H1 (cell line): ENCODE measurements at regions not wholly inside any gene's neighbourhood (a gene's known extent, or its start where the extent isn't known, plus 50 kb on each side); places are given as distances from the start of the nearest gene placed in this dataset.

Source experiments
- CTCF ChIA-PET: fragments of 300-600 bp; sonication (Branson Sonifier 250); formaldehyde crosslinking; loops from one replicate; lab custom pipeline; 2021; ENCODE audit not compliant: partially characterized antibody; lab: Charles Lee
- POLR2A ChIA-PET: fragments of 300-600 bp; sonication (Branson Sonifier 250); formaldehyde crosslinking; loops from one replicate; lab custom pipeline; 2021; ENCODE audit warnings: inconsistent platforms; ENCODE audit not compliant: partially characterized antibody; lab: Charles Lee
- DNase-seq, 2 experiments: peaks; one replicate each; pipeline versions ENCODE4 v3.0.0 to v3.0.0-alpha.2; 2010 to 2022; ENCODE audit warnings: low spot score in 2 of 2, low read depth in 1 of 2, mixed read lengths in 1 of 2
- FAIRE-seq: peaks from 2 replicates; lab custom pipeline; 2011; peaks lifted over from hg19 to GRCh38; lab: Jason Lieb, UNC
- H2AFZ ChIP-seq: 2 replicates; pipeline ENCODE4 v1.8.1; 2012; ENCODE audit warnings: low read length, inconsistent platforms
- H2AK5ac ChIP-seq: 2 replicates; pipeline ENCODE4 v1.6.1; 2013; ENCODE audit warnings: low read depth, low read length
- H2BK120ac ChIP-seq: replicated peaks from 2 replicates; pipeline ENCODE3; 2013; ENCODE audit warnings: low read depth, low read length, inconsistent platforms
- H2BK12ac ChIP-seq: 2 replicates; pipeline ENCODE4 v1.6.1; 2013; ENCODE audit warnings: low read depth, low read length
- H2BK15ac ChIP-seq: 2 replicates; pipeline ENCODE4 v1.6.1; 2013; ENCODE audit warnings: low read length
- H2BK20ac ChIP-seq: 2 replicates; pipeline ENCODE4 v1.6.1; 2013; ENCODE audit warnings: low read length
- H2BK5ac ChIP-seq: 2 replicates; pipeline ENCODE4 v1.6.1; 2013; ENCODE audit warnings: low read depth, low read length
- H3K14ac ChIP-seq: 2 replicates; pipeline ENCODE4 v1.6.1; 2013; ENCODE audit warnings: inconsistent platforms; ENCODE audit not compliant: insufficient read length
- H3K18ac ChIP-seq: 2 replicates; pipeline ENCODE4 v1.6.1; 2013; ENCODE audit warnings: low read length; ENCODE audit errors: extremely low read depth
- H3K23ac ChIP-seq: 2 replicates; pipeline ENCODE4 v1.6.1; 2013; ENCODE audit warnings: inconsistent platforms; ENCODE audit not compliant: insufficient read length
- H3K23me2 ChIP-seq: 2 replicates; pipeline ENCODE4 v1.6.1; 2013; ENCODE audit warnings: low read depth, low read length
- H3K27ac ChIP-seq: 2 replicates; pipeline ENCODE4 v1.6.1; 2011; ENCODE audit warnings: low read depth, low read length, inconsistent platforms
- H3K27me3 ChIP-seq, 4 experiments: replicated peaks in 1 of 4; 1 replicate in 1 of 4; 2 replicates in 3 of 4; pipeline versions ENCODE4 v1.6.1 to v1.8.1; 2011 to 2013; ENCODE audit warnings: low read length in 3 of 4, mild to moderate bottlenecking in 3 of 4, inconsistent platforms in 2 of 4, mixed read lengths in 2 of 4, moderate library complexity in 1 of 4; ENCODE audit not compliant: control insufficient read depth in 3 of 4, insufficient read depth in 3 of 4; ENCODE audit errors: extremely low read depth in 1 of 4
- H3K36me3 ChIP-seq, 4 experiments: 2 replicates each; pipeline versions ENCODE4 v1.6.1 to v1.8.1; 2011 to 2013; ENCODE audit warnings: mild to moderate bottlenecking in 4 of 4, low read length in 3 of 4, moderate library complexity in 2 of 4, control low read depth in 1 of 4, inconsistent platforms in 1 of 4; ENCODE audit not compliant: insufficient read depth in 4 of 4, control insufficient read depth in 2 of 4
- H3K4ac ChIP-seq: replicated peaks from 2 replicates; pipeline ENCODE3; 2013; ENCODE audit warnings: low read length, low read depth, mixed read lengths, inconsistent platforms; ENCODE audit not compliant: insufficient read length
- H3K4me1 ChIP-seq, 4 experiments: replicated peaks in 1 of 4; 1 replicate in 1 of 4; 2 replicates in 3 of 4; pipeline versions ENCODE4 v1.6.1 to v1.8.1; 2011 to 2013; ENCODE audit warnings: low read length in 3 of 4, inconsistent platforms in 2 of 4, mixed read lengths in 1 of 4; ENCODE audit not compliant: insufficient read depth in 4 of 4, control insufficient read depth in 3 of 4
- H3K4me2 ChIP-seq, 2 experiments: 2 replicates each; pipeline versions ENCODE4 v1.6.1 to v1.8.1; 2011 to 2013; ENCODE audit warnings: low read depth in 2 of 2, low read length in 2 of 2, control low read depth in 1 of 2, inconsistent platforms in 1 of 2, mild to moderate bottlenecking in 1 of 2; ENCODE audit not compliant: insufficient read depth in 1 of 2
- H3K4me3 ChIP-seq, 4 experiments: fragments of 200-600, 300-600 bp in 1 of 4; sonication (generic), shearing (Covaris generic), sonication (Bioruptor Twin) in 1 of 4; 2 replicates each; pipeline versions ENCODE4 v1.5.1 to v1.8.1; 2011 to 2016; ENCODE audit warnings: low read length in 4 of 4, low read depth in 3 of 4, control low read depth in 2 of 4, inconsistent platforms in 2 of 4, mild to moderate bottlenecking in 2 of 4, mixed read lengths in 1 of 4, moderate library complexity in 1 of 4; ENCODE audit not compliant: insufficient read depth in 2 of 4; ENCODE audit errors: extremely low read depth in 1 of 4
- H3K56ac ChIP-seq: replicated peaks from 2 replicates; pipeline ENCODE3; 2013; ENCODE audit warnings: low read depth, mild to moderate bottlenecking, mixed read lengths, low read length, inconsistent platforms; ENCODE audit not compliant: insufficient read length
- H3K79me1 ChIP-seq: 2 replicates; pipeline ENCODE4 v1.6.1; 2013; ENCODE audit warnings: low read depth, low read length, control low read depth
- H3K79me2 ChIP-seq, 2 experiments: 2 replicates each; pipeline versions ENCODE4 v1.6.1 to v1.8.1; 2012 to 2013; ENCODE audit warnings: low read length in 2 of 2, mild to moderate bottlenecking in 2 of 2, inconsistent platforms in 1 of 2; ENCODE audit not compliant: insufficient read depth in 2 of 2, control insufficient read depth in 1 of 2
- H3K9ac ChIP-seq, 4 experiments: replicated peaks in 1 of 4; 1 replicate in 1 of 4; 2 replicates in 3 of 4; pipeline versions ENCODE4 v1.6.1 to v1.8.1; 2011 to 2013; ENCODE audit warnings: low read depth in 3 of 4, low read length in 3 of 4, control low read depth in 2 of 4, mild to moderate bottlenecking in 2 of 4, moderate library complexity in 2 of 4, inconsistent platforms in 1 of 4; ENCODE audit errors: extremely low read depth in 1 of 4
- H3K9me3 ChIP-seq, 2 experiments: 2 replicates each; pipeline versions ENCODE4 v1.6.1 to v1.8.1; 2012 to 2013; ENCODE audit warnings: mild to moderate bottlenecking in 2 of 2, moderate library complexity in 2 of 2, control low read depth in 1 of 2, inconsistent platforms in 1 of 2, low read depth in 1 of 2, low read length in 1 of 2, mixed read lengths in 1 of 2; ENCODE audit not compliant: insufficient read depth in 2 of 2
- H4K20me1 ChIP-seq, 2 experiments: replicated peaks in 1 of 2; 2 replicates each; pipeline versions ENCODE3 to v1.8.1; 2011 to 2013; ENCODE audit warnings: inconsistent platforms in 2 of 2, low read length in 2 of 2, mild to moderate bottlenecking in 1 of 2; ENCODE audit not compliant: insufficient read depth in 2 of 2, control insufficient read depth in 1 of 2
- H4K5ac ChIP-seq: 2 replicates; pipeline ENCODE4 v1.6.1; 2013; ENCODE audit warnings: low read length, low read depth, mixed read lengths, inconsistent platforms; ENCODE audit not compliant: insufficient read length
- H4K8ac ChIP-seq: 2 replicates; pipeline ENCODE4 v1.8.0; 2013; ENCODE audit warnings: mild to moderate bottlenecking, moderate library complexity, low read length, inconsistent platforms; ENCODE audit not compliant: insufficient read depth; ENCODE audit errors: extremely low read depth
- H4K91ac ChIP-seq: replicated peaks from 2 replicates; pipeline ENCODE3; 2013; ENCODE audit warnings: low read length, mixed read lengths, inconsistent platforms; ENCODE audit not compliant: insufficient read length
- KDM5A ChIP-seq: fragments of 200-600 bp; IDR thresholded peaks from 2 replicates; pipeline ENCODE4 v1.7.1; 2012; ENCODE audit warnings: mild to moderate bottlenecking, low read length, inconsistent platforms, mixed read lengths
- WGBS, 2 experiments: shearing (Covaris generic) in 1 of 2; methylation state at CpG; one replicate each; pipeline versions ENCODE4 v1.1.6 to v1.1.7; 2013 to 2015; ENCODE audit warnings: low lambda C conversion rate in 2 of 2, mixed read lengths in 2 of 2, inconsistent platforms in 1 of 2, low coverage in 1 of 2, missing lambda C conversion rate in 1 of 2; ENCODE audit not compliant: insufficient replicate concordance in 2 of 2, insufficient coverage in 1 of 2, insufficient read length in 1 of 2; ENCODE audit errors: extremely low coverage in 1 of 2, missing lambda C conversion rate in 1 of 2; 5-methylcytosine and 5-hydroxymethylcytosine counted together

- no peak overlapping the region for H2BK5ac ChIP-seq
- H4K20me1 ChIP-seq = no peaks in the 10 kb centered on the region
- no peak overlapping the region for H2BK12ac ChIP-seq
- DNase-seq (no peak), FAIRE-seq (no peak)
- no peak overlapping the region for H2BK120ac ChIP-seq
- no peak overlapping the region for H3K9ac ChIP-seq
- 90% methylated on average over 3 of the region's 3 CpGs; no CpG with 5 or more reads in 1 of the 2 experiments for WGBS, 2 experiments
- H3K4me3 ChIP-seq = no peak overlapping the region
- H4K5ac ChIP-seq = no peak overlapping the region
- ChIA-PET CTCF (no interaction called here), POLR2A (no interaction called here)
- no peak overlapping the region for H3K23ac ChIP-seq
- no peak overlapping the region for H3K56ac ChIP-seq
- H3K14ac ChIP-seq = no peak overlapping the region
- no peak overlapping the region for H4K8ac ChIP-seq
- no peak overlapping the region for H2BK20ac ChIP-seq
- H3K79me2 ChIP-seq = no peaks in the 10 kb centered on the region
- no peaks in the 10 kb centered on the region for H3K23me2 ChIP-seq
- no peak overlapping the region for H3K4ac ChIP-seq
- H3K79me1 ChIP-seq = no peaks in the 10 kb centered on the region
- peak overlapping the region in 1 of 2 experiments; percentile 41; a peak in 1 of 4 replicates for H3K4me2 ChIP-seq
- peaks cover 4 to 15% (median 13%) of the 10 kb centered on the region in 4 experiments for H3K4me1 ChIP-seq
- H3K27ac ChIP-seq = no peak overlapping the region
- H4K91ac ChIP-seq = no peak overlapping the region
- TF ChIP-seq KDM5A = no peak
- H3K27me3 ChIP-seq = no peaks in the 10 kb centered on the region
- H2AFZ ChIP-seq = no peak overlapping the region
- no peaks in the 10 kb centered on the region for H3K36me3 ChIP-seq
- no peak overlapping the region for H3K18ac ChIP-seq
- H2AK5ac ChIP-seq = no peak overlapping the region
- H3K9me3 ChIP-seq = no peaks in the 10 kb centered on the region
- H2BK15ac ChIP-seq = no peak overlapping the region
Observed at GRCh38 chr7:114151777-114152176, 233.0 kb upstream of the PPP1R3A start.
